ENCODE measurements at regions not wholly inside any gene's neighbourhood (a gene's known extent, or its start where the extent isn't known, plus 50 kb on each side); places are given as distances from the start of the nearest gene placed in this dataset.
A peak's percentile ranks its signal among the peaks of the same experiment; 100 is the strongest.

GRCh38 chr6:74734901-74735300 lies 471.0 kb downstream of the COL12A1 start:
- no peak overlapping the region for H3K4me3 ChIP-seq (ENCODE audit: low read depth, low read length)
- DNase-seq (ENCODE audit: low read depth), result no peak
- in situ Hi-C loops (cut with HindIII; ENCODE audit: low sequenced_read_pairs), result no loop called here
- TF ChIP-seq CTCF (IDR thresholded peaks at IDR 0.05; ENCODE audit: low read depth, low read length, missing control alignments), result no peak

GRCh38 chr6:74733830-74734620 lies 471.8 kb downstream of the COL12A1 start:
- DNase-seq (ENCODE audit: low read depth), result no peak
- in situ Hi-C loops (cut with HindIII; ENCODE audit: low sequenced_read_pairs), result no loop called here
- H3K4me3 ChIP-seq (ENCODE audit: low read depth, low read length), result no peak overlapping the region
- TF ChIP-seq CTCF (IDR thresholded peaks at IDR 0.05; ENCODE audit: low read depth, low read length, missing control alignments), result no peak

- in situ Hi-C loops (cut with HindIII; ENCODE audit: low sequenced_read_pairs), result no loop called here
- no peak overlapping the region for H3K4me3 ChIP-seq (ENCODE audit: low read depth, low read length)
- TF ChIP-seq CTCF (IDR thresholded peaks at IDR 0.05; ENCODE audit: low read depth, low read length, missing control alignments), result no peak
- peak; percentile 46 for DNase-seq (ENCODE audit: low read depth)
These were observed 473.9 kb downstream of the COL12A1 start for GRCh38 chr6:74731931-74732330.

- DNase-seq (ENCODE audit: low read depth), result no peak
- no peak for TF ChIP-seq CTCF (IDR thresholded peaks at IDR 0.05; ENCODE audit: low read depth, low read length, missing control alignments)
- H3K4me3 ChIP-seq (ENCODE audit: low read depth, low read length), result no peak overlapping the region
- in situ Hi-C loops (cut with HindIII; ENCODE audit: low sequenced_read_pairs), result no loop called here
These were observed 474.6 kb downstream of the COL12A1 start for GRCh38 chr6:74731204-74731603.

GRCh38 chr6:74720923-74721322 lies 484.9 kb downstream of the COL12A1 start:
- in situ Hi-C loops (cut with HindIII; ENCODE audit: low sequenced_read_pairs), result no loop called here
- DNase-seq (ENCODE audit: low read depth), result no peak
- no peak overlapping the region for H3K4me3 ChIP-seq (ENCODE audit: low read depth, low read length)
- no peak for TF ChIP-seq CTCF (IDR thresholded peaks at IDR 0.05; ENCODE audit: low read depth, low read length, missing control alignments)

- no peak overlapping the region for H3K4me3 ChIP-seq (ENCODE audit: low read depth, low read length)
- TF ChIP-seq CTCF (IDR thresholded peaks at IDR 0.05; ENCODE audit: low read depth, low read length, missing control alignments), result no peak
- DNase-seq (ENCODE audit: low read depth), result no peak
- in situ Hi-C loops (cut with HindIII; ENCODE audit: low sequenced_read_pairs), result no loop called here
These were observed 488.3 kb downstream of the COL12A1 start for GRCh38 chr6:74717591-74717990.
